ENCODE measurements at regions not wholly inside any gene's neighbourhood (a gene's known extent, or its start where the extent isn't known, plus 50 kb on each side); places are given as distances from the start of the nearest gene placed in this dataset.

GRCh38 chr7:34497153-34497777 lies 160.8 kb upstream of the NPSR1 start:
- Histone ChIP-seq H3K27me3 (replicated peaks; ENCODE audit: insufficient read depth) (no peaks in the 10 kb centered on the region), H3K27ac (no peak overlapping the region), H3K36me3 (no peaks in the 10 kb centered on the region), H3K9me3 (no peaks in the 10 kb centered on the region), H3K4me3 (no peak overlapping the region), H3K4me1 (replicated peaks) (no peaks in the 10 kb centered on the region)
- no peak for DNase-seq (ENCODE audit: low spot score)
- 62% methylated on average over 4 of the region's 4 CpGs for WGBS
- intact Hi-C loops (cut with DNase I), result no loop called here
- no peak for TF ChIP-seq POLR2AphosphoS5 (IDR thresholded peaks at IDR 0.05)
- no peak for TF ChIP-seq POLR2A (IDR thresholded peaks at IDR 0.05)
- TF ChIP-seq CTCF (IDR thresholded peaks at IDR 0.05), result no peak

DNA sequence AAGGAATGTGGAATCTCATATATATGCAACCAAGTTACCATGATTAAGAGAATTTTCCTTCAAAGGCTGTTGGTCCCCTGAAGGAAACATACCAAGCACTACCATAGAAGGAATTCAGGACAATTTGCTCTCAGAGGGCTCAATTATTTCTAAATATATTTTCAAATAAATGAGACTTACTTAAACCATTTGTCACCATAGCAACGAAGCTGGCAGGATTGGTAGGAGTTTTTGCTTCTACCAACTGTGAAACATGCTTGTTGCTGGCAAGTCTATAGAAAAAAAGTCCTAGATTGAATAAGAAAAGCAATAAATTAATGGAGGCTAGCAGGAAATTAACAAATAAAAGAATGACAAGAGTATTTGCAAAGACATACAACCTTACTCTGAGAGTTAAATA lies 156.9 kb upstream of the NPSR1 start:
- no peak for DNase-seq (ENCODE audit: low spot score)
- H3K27me3 ChIP-seq (replicated peaks; ENCODE audit: insufficient read depth), result no peaks in the 10 kb centered on the region
- intact Hi-C loops (cut with DNase I), result no loop called here
- H3K9me3 ChIP-seq, result no peaks in the 10 kb centered on the region
- H3K36me3 ChIP-seq, result no peaks in the 10 kb centered on the region
- no peaks in the 10 kb centered on the region for H3K4me1 ChIP-seq (replicated peaks)
- 64% methylated on average over 1 of the region's 1 CpG for WGBS
- H3K27ac ChIP-seq, result no peak overlapping the region
- H3K4me3 ChIP-seq, result no peak overlapping the region
- no peak for TF ChIP-seq CTCF (IDR thresholded peaks at IDR 0.05)
- TF ChIP-seq POLR2A (IDR thresholded peaks at IDR 0.05), result no peak
- TF ChIP-seq POLR2AphosphoS5 (IDR thresholded peaks at IDR 0.05), result no peak

GRCh38 chr7:34507191-34507590 lies 150.8 kb upstream of the NPSR1 start:
- Histone ChIP-seq H3K27me3 (replicated peaks; ENCODE audit: insufficient read depth) (no peaks in the 10 kb centered on the region), H3K27ac (no peak overlapping the region), H3K9me3 (no peaks in the 10 kb centered on the region), H3K4me3 (no peak overlapping the region), H3K36me3 (no peaks in the 10 kb centered on the region), H3K4me1 (replicated peaks) (no peaks in the 10 kb centered on the region)
- TF ChIP-seq POLR2A (IDR thresholded peaks at IDR 0.05) (no peak), CTCF (IDR thresholded peaks at IDR 0.05) (no peak), POLR2AphosphoS5 (IDR thresholded peaks at IDR 0.05) (no peak)
- 68% methylated on average over 4 of the region's 4 CpGs for WGBS
- DNase-seq (ENCODE audit: low spot score), result no peak
- intact Hi-C loops (cut with DNase I), result no loop called here

DNA sequence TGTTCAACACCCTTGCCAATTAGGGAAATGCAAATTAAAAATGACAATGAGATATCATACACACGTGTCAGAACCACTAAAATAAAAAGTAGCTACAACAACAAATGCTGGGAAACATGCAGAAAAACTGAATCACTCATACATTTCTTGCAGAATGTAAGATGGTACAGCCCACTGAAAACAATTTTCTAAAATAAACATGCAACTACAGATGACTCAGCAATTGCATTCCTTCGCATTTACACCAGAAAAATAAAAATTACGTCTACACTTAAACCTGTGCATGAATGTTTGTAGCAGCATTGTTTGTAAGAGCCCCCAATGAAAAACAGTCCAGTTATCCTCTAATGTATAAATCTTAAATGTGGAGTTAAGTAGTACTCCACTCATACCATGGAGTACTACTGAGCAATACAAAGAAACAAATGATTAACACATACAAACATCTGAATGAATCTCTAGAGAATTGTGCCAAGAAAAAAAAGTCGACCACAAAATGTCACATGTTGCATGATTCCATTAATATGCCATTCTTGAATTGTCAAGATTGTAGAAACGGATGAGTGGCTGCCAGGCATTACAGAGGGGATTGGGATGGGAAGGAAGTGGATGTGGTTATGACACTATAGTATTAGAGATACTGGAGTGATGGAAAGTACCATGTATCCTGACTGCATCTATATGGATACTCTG lies 134.6 kb upstream of the NPSR1 start:
- WGBS, result 75% methylated on average over 5 of the region's 5 CpGs
- no peaks in the 10 kb centered on the region for H3K4me1 ChIP-seq (replicated peaks)
- H3K27ac ChIP-seq, result no peak overlapping the region

More for the DNA sequence above, 134.6 kb upstream of the NPSR1 start:
- Histone ChIP-seq H3K27me3 (replicated peaks; ENCODE audit: insufficient read depth) (no peaks in the 10 kb centered on the region), H3K9me3 (no peaks in the 10 kb centered on the region), H3K36me3 (no peaks in the 10 kb centered on the region), H3K4me3 (no peak overlapping the region)
- DNase-seq (ENCODE audit: low spot score), result no peak
- TF ChIP-seq POLR2A (IDR thresholded peaks at IDR 0.05) (no peak), CTCF (IDR thresholded peaks at IDR 0.05) (no peak), POLR2AphosphoS5 (IDR thresholded peaks at IDR 0.05) (no peak)
- intact Hi-C loops (cut with DNase I), result no loop called here

Measured in prostate gland (tissue), 2 donors.